ENCODE measurements at regions not wholly inside any gene's neighbourhood (a gene's known extent, or its start where the extent isn't known, plus 50 kb on each side); places are given as distances from the start of the nearest gene placed in this dataset.

DNA sequence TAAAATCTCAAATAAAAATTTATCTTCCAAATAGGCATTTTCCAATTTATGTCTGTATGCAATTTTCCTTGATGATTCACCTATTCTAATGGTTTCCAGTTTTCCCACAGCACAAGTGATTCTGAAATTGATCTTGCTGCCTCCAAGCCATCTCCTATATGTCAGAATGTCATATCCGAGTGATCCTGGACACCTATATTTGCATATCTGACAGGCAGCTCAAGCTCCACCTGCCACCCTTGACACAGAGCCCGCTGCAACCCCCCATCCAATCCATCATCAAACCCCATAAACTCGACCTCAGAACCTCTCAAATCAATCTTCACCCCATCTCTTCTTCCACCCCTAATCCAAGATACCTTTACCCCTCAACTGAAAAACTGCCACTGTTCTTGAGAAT lies 579.5 kb downstream of the EPHB1 start:
- TF ChIP-seq POLR2AphosphoS5 (IDR thresholded peaks at IDR 0.05; ENCODE audit: low read depth, low read length) (no peak), TAF1 (IDR thresholded peaks at IDR 0.05; ENCODE audit: low read depth, low read length) (no peak), POLR2A (IDR thresholded peaks at IDR 0.05; ENCODE audit: low read depth, low read length) (no peak), PAX5 (IDR thresholded peaks at IDR 0.05; ENCODE audit: insufficient read depth, low read length, severe bottlenecking) (no peak)

All from GM12891 (cell line).